IPS-18a (cell line): ENCODE measurements at regions not wholly inside any gene's neighbourhood (a gene's known extent, or its start where the extent isn't known, plus 50 kb on each side); places are given as distances from the start of the nearest gene placed in this dataset.

Source experiments
- H3K27ac ChIP-seq: one replicate; pipeline ENCODE4 v1.5.1; 2013; ENCODE audit warnings: low read length
- H3K27me3 ChIP-seq: one replicate; pipeline ENCODE4 v1.6.1; 2013; ENCODE audit warnings: mild to moderate bottlenecking, low read length; ENCODE audit not compliant: control insufficient read depth, insufficient read depth
- H3K36me3 ChIP-seq: one replicate; pipeline ENCODE4 v1.6.1; 2013; ENCODE audit warnings: low read depth, low read length; ENCODE audit not compliant: control insufficient read depth
- H3K4me1 ChIP-seq: one replicate; pipeline ENCODE4 v1.6.1; 2013; ENCODE audit warnings: low read depth, low read length; ENCODE audit not compliant: control insufficient read depth
- H3K4me3 ChIP-seq: one replicate; pipeline ENCODE4 v1.5.1; 2013; ENCODE audit warnings: low read length
- H3K9ac ChIP-seq: one replicate; pipeline ENCODE4 v1.6.1; 2013; ENCODE audit warnings: mild to moderate bottlenecking, low read length, moderate library complexity
- H3K9me3 ChIP-seq: one replicate; pipeline ENCODE4 v1.6.1; 2013; ENCODE audit warnings: low read depth, low read length; ENCODE audit not compliant: control insufficient read depth

- Histone ChIP-seq H3K9ac (no peak overlapping the region), H3K4me3 (no peak overlapping the region), H3K36me3 (no peaks in the 10 kb centered on the region), H3K9me3 (no peaks in the 10 kb centered on the region), H3K27me3 (no peaks in the 10 kb centered on the region), H3K4me1 (no peaks in the 10 kb centered on the region), H3K27ac (no peak overlapping the region)
These were observed 190.5 kb downstream of the PHETA1 start for GRCh38 chr12:111178181-111179081.

GRCh38 chr12:111175396-111176094, 193.3 kb downstream of the PHETA1 start:
- Histone ChIP-seq H3K9me3 (no peaks in the 10 kb centered on the region), H3K36me3 (no peaks in the 10 kb centered on the region), H3K4me1 (no peaks in the 10 kb centered on the region), H3K9ac (no peak overlapping the region), H3K27me3 (no peaks in the 10 kb centered on the region), H3K27ac (no peak overlapping the region), H3K4me3 (no peak overlapping the region)

- H3K9ac ChIP-seq: no peak overlapping the region
- H3K9me3 ChIP-seq: no peaks in the 10 kb centered on the region
- no peaks in the 10 kb centered on the region for H3K27me3 ChIP-seq
- no peak overlapping the region for H3K27ac ChIP-seq
- H3K4me1 ChIP-seq: no peaks in the 10 kb centered on the region
- no peak overlapping the region for H3K4me3 ChIP-seq
- no peaks in the 10 kb centered on the region for H3K36me3 ChIP-seq
These were observed 193.9 kb downstream of the PHETA1 start for GRCh38 chr12:111174961-111175345.

- Histone ChIP-seq H3K4me1 (no peaks in the 10 kb centered on the region), H3K36me3 (no peaks in the 10 kb centered on the region), H3K9ac (no peak overlapping the region), H3K27me3 (no peaks in the 10 kb centered on the region), H3K27ac (no peak overlapping the region), H3K9me3 (no peaks in the 10 kb centered on the region), H3K4me3 (no peak overlapping the region)
These were observed 194.5 kb downstream of the PHETA1 start for GRCh38 chr12:111174251-111174960.

DNA sequence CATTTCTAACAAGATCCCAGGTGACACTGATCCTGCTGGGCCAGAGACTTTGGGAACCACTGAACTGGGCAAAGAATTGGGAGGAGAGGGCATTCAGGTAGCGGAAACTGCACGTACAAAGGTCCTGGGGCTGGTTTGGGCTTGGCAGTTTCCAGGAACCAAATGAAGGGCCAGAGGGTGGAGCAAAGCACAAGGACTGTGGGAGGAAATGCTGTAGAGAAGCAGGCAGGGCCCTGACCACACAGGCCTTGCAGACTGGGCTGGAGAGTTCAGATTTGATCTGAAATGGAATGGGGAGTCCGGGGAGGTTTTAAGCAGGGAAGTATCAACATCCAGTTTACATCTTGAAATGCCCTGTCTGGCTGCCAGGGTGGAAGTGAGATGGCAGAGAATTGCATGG, 195.1 kb downstream of the PHETA1 start:
- no peaks in the 10 kb centered on the region for H3K27me3 ChIP-seq
- H3K27ac ChIP-seq: no peak overlapping the region
- no peaks in the 10 kb centered on the region for H3K36me3 ChIP-seq
- no peak overlapping the region for H3K4me3 ChIP-seq
- H3K9me3 ChIP-seq: no peaks in the 10 kb centered on the region
- H3K4me1 ChIP-seq: no peaks in the 10 kb centered on the region
- no peak overlapping the region for H3K9ac ChIP-seq

DNA sequence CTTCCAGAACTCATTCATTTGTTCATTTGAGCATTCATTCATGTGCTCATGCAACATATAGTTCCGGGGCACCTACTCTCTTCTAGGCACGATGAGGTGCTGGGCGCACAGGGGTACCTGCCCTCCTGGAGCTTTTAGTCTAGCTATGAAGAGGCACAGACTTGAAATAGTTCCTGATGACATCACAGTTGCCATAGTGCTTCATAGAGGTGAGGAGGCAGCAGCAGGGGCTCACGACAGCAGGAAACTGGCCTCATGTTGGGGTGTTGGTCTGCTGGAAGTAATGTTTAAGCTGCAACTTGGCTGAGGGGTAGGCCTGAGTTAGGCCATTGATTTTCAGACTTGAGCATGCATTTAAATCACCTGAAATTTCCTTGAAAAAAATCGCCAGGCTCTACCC, 195.5 kb downstream of the PHETA1 start:
- Histone ChIP-seq H3K4me1 (no peaks in the 10 kb centered on the region), H3K36me3 (no peaks in the 10 kb centered on the region), H3K4me3 (no peak overlapping the region), H3K27ac (no peak overlapping the region), H3K9ac (no peak overlapping the region), H3K9me3 (no peaks in the 10 kb centered on the region), H3K27me3 (no peaks in the 10 kb centered on the region)

DNA sequence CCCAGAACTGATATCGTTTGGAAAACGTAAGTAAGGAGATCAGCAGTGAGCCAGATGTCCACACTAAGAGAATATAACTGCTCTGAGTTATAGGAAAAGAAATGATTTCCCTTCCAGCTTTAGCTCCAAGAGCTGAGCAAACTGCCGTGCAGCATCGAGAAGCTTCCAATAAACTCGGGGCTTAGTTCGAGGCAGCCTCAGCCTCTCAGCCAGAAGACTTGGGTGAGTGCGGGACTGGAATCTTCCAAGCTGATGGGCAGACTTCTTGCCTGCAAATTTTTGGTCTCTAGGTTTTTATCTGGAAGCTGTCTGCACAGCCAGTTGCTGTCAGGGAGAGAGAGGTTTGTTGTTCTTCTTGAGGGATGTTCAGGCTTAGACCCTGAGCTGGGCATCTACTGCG, 196.1 kb downstream of the PHETA1 start:
- Histone ChIP-seq H3K27me3 (no peaks in the 10 kb centered on the region), H3K9ac (no peak overlapping the region)

GRCh38 chr12:111171832-111172231, 197.1 kb downstream of the PHETA1 start:
- Histone ChIP-seq H3K9me3 (no peaks in the 10 kb centered on the region), H3K4me1 (no peaks in the 10 kb centered on the region), H3K36me3 (no peaks in the 10 kb centered on the region), H3K9ac (no peak overlapping the region), H3K27ac (no peak overlapping the region), H3K4me3 (no peak overlapping the region), H3K27me3 (no peaks in the 10 kb centered on the region)

More for the DNA sequence above, 196.1 kb downstream of the PHETA1 start:
- H3K4me3 ChIP-seq: no peak overlapping the region
- H3K4me1 ChIP-seq: no peaks in the 10 kb centered on the region
- no peaks in the 10 kb centered on the region for H3K9me3 ChIP-seq
- no peaks in the 10 kb centered on the region for H3K36me3 ChIP-seq
- no peak overlapping the region for H3K27ac ChIP-seq

DNA sequence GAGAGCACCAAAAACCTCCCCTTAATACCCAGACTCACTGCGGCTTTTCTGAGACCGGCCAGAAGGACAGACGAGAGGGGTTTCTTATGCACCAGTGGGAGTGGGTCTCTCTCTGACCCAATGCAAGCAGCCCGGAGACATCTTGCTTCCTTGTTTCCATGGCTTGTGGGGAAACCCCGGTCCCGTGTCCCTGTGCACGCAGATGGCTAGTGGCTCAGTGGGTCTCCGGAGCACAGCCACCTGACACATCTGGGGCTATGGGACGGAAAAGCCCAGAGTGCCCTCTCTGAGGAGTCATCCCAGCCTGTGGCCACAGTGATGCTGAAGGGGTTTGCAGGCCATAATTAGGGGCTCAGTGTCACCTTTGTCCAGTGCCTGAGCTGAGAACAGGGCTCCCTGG, 197.6 kb downstream of the PHETA1 start:
- Histone ChIP-seq H3K27me3 (no peaks in the 10 kb centered on the region), H3K4me1 (no peaks in the 10 kb centered on the region)

GRCh38 chr12:111170543-111170942, 198.4 kb downstream of the PHETA1 start:
- no peaks in the 10 kb centered on the region for H3K27me3 ChIP-seq
- no peak overlapping the region for H3K27ac ChIP-seq
- H3K9me3 ChIP-seq: no peaks in the 10 kb centered on the region
- no peak overlapping the region for H3K9ac ChIP-seq
- no peak overlapping the region for H3K4me3 ChIP-seq
- H3K4me1 ChIP-seq: no peaks in the 10 kb centered on the region
- H3K36me3 ChIP-seq: no peaks in the 10 kb centered on the region

More for the DNA sequence above, 197.6 kb downstream of the PHETA1 start:
- H3K9me3 ChIP-seq: no peaks in the 10 kb centered on the region
- H3K27ac ChIP-seq: no peak overlapping the region
- no peaks in the 10 kb centered on the region for H3K36me3 ChIP-seq
- H3K9ac ChIP-seq: no peak overlapping the region
- no peak overlapping the region for H3K4me3 ChIP-seq

- Histone ChIP-seq H3K36me3 (no peaks in the 10 kb centered on the region), H3K9me3 (no peaks in the 10 kb centered on the region), H3K9ac (no peak overlapping the region), H3K27me3 (no peaks in the 10 kb centered on the region), H3K27ac (no peak overlapping the region), H3K4me3 (no peak overlapping the region), H3K4me1 (no peaks in the 10 kb centered on the region)
These were observed 199.4 kb downstream of the PHETA1 start for GRCh38 chr12:111169456-111169855.
